Memory B cell (primary cell): ENCODE measurements at regions not wholly inside any gene's neighbourhood (a gene's known extent, or its start where the extent isn't known, plus 50 kb on each side); places are given as distances from the start of the nearest gene placed in this dataset.

ENCODE experiments used
- ATAC-seq: fragments of 150-1000 bp; cut with Tn5 transposase; 2 replicates; pipeline ENCODE4 v1.10.0; 2021; ENCODE audit warnings: low read depth, mild to moderate bottlenecking, moderate library complexity
- DNase-seq, 2 donors: peaks; one replicate each; pipeline ENCODE4 v3.0.0; 2022; ENCODE audit warnings: low spot score in 2 of 2
- H3K27ac Mint-ChIP-seq: one replicate; pipeline ENCODE4 v1.8.0; 2022; ENCODE audit warnings: mild to moderate bottlenecking, moderate library complexity, mixed read lengths
- H3K27me3 Mint-ChIP-seq: one replicate; pipeline ENCODE4 v1.8.0; 2022; ENCODE audit warnings: mixed read lengths
- H3K36me3 Mint-ChIP-seq: one replicate; pipeline ENCODE4 v1.8.0; 2022; ENCODE audit warnings: mild to moderate bottlenecking, mixed read lengths
- H3K4me1 Mint-ChIP-seq: one replicate; pipeline ENCODE4 v1.8.0; 2022; ENCODE audit warnings: mixed read lengths
- H3K4me3 Mint-ChIP-seq: one replicate; pipeline ENCODE4 v1.8.0; 2022; ENCODE audit warnings: mild to moderate bottlenecking, moderate library complexity, mixed read lengths
- H3K9me3 Mint-ChIP-seq: one replicate; pipeline ENCODE4 v1.8.0; 2022; ENCODE audit warnings: mixed read lengths

- H3K4me3 Mint-ChIP-seq: no peak overlapping the region
- H3K36me3 Mint-ChIP-seq: no peaks in the 10 kb centered on the region
- DNase-seq (no peak), ATAC-seq (no peak)
- peaks cover 5% of the 10 kb centered on the region for H3K27me3 Mint-ChIP-seq
- H3K9me3 Mint-ChIP-seq: no peaks in the 10 kb centered on the region
- H3K4me1 Mint-ChIP-seq: no peaks in the 10 kb centered on the region
- H3K27ac Mint-ChIP-seq: no peak overlapping the region
These were observed 111.4 kb downstream of the TFPI2 start for GRCh38 chr7:93779115-93779514.

GRCh38 chr7:93778384-93778783 is 112.2 kb downstream of the TFPI2 start:
- no peak overlapping the region for H3K4me3 Mint-ChIP-seq
- DNase-seq (no peak), ATAC-seq (no peak)
- H3K36me3 Mint-ChIP-seq: no peaks in the 10 kb centered on the region
- H3K9me3 Mint-ChIP-seq: no peaks in the 10 kb centered on the region
- H3K4me1 Mint-ChIP-seq: no peaks in the 10 kb centered on the region
- no peak overlapping the region for H3K27ac Mint-ChIP-seq
- peaks cover 4% of the 10 kb centered on the region for H3K27me3 Mint-ChIP-seq

GRCh38 chr7:93773446-93773845 is 117.1 kb downstream of the TFPI2 start:
- peaks cover 8% of the 10 kb centered on the region for H3K27me3 Mint-ChIP-seq
- H3K4me1 Mint-ChIP-seq: no peaks in the 10 kb centered on the region
- no peaks in the 10 kb centered on the region for H3K36me3 Mint-ChIP-seq
- peaks cover 2% of the 10 kb centered on the region for H3K9me3 Mint-ChIP-seq
- H3K27ac Mint-ChIP-seq: no peak overlapping the region
- H3K4me3 Mint-ChIP-seq: no peak overlapping the region
- no peak for ATAC-seq
- DNase-seq: no peak

GRCh38 chr7:93765475-93765874 is 125.1 kb downstream of the TFPI2 start:
- Mint-ChIP-seq H3K4me1 (no peaks in the 10 kb centered on the region), H3K9me3 (no peaks in the 10 kb centered on the region), H3K36me3 (no peaks in the 10 kb centered on the region), H3K27ac (no peak overlapping the region), H3K4me3 (no peak overlapping the region), H3K27me3 (peaks cover 9% of the 10 kb centered on the region)
- DNase-seq (no peak), ATAC-seq (no peak)

GRCh38 chr7:93758631-93759030 is 131.9 kb downstream of the TFPI2 start:
- DNase-seq (no peak), ATAC-seq (no peak)
- H3K4me1 Mint-ChIP-seq: no peaks in the 10 kb centered on the region
- peaks cover 6% of the 10 kb centered on the region for H3K27me3 Mint-ChIP-seq
- no peak overlapping the region for H3K4me3 Mint-ChIP-seq
- no peak overlapping the region for H3K27ac Mint-ChIP-seq
- no peaks in the 10 kb centered on the region for H3K9me3 Mint-ChIP-seq
- H3K36me3 Mint-ChIP-seq: no peaks in the 10 kb centered on the region

GRCh38 chr7:93757426-93757825 is 133.1 kb downstream of the TFPI2 start:
- no peak for DNase-seq
- Mint-ChIP-seq H3K36me3 (no peaks in the 10 kb centered on the region), H3K4me3 (no peak overlapping the region), H3K9me3 (no peaks in the 10 kb centered on the region), H3K27ac (no peak overlapping the region), H3K4me1 (no peaks in the 10 kb centered on the region), H3K27me3 (peaks cover 6% of the 10 kb centered on the region)
- ATAC-seq: no peak

- Mint-ChIP-seq H3K4me3 (no peak overlapping the region), H3K27me3 (peaks cover 6% of the 10 kb centered on the region), H3K36me3 (no peaks in the 10 kb centered on the region), H3K9me3 (no peaks in the 10 kb centered on the region), H3K27ac (no peak overlapping the region), H3K4me1 (no peaks in the 10 kb centered on the region)
- ATAC-seq (no peak), DNase-seq (no peak)
These were observed 133.7 kb downstream of the TFPI2 start for GRCh38 chr7:93756890-93757289.

- no peak overlapping the region for H3K27ac Mint-ChIP-seq
- H3K9me3 Mint-ChIP-seq: no peaks in the 10 kb centered on the region
- no peak overlapping the region for H3K4me3 Mint-ChIP-seq
- ATAC-seq (no peak), DNase-seq (no peak)
- H3K36me3 Mint-ChIP-seq: no peaks in the 10 kb centered on the region
- no peaks in the 10 kb centered on the region for H3K4me1 Mint-ChIP-seq
- no peaks in the 10 kb centered on the region for H3K27me3 Mint-ChIP-seq
These were observed 139.1 kb downstream of the TFPI2 start for GRCh38 chr7:93751421-93751820.

GRCh38 chr7:93750986-93751385 is 139.6 kb downstream of the TFPI2 start:
- no peak for DNase-seq
- Mint-ChIP-seq H3K4me3 (no peak overlapping the region), H3K27ac (no peak overlapping the region), H3K9me3 (no peaks in the 10 kb centered on the region), H3K4me1 (no peaks in the 10 kb centered on the region), H3K36me3 (no peaks in the 10 kb centered on the region), H3K27me3 (no peaks in the 10 kb centered on the region)
- no peak for ATAC-seq

- ATAC-seq: no peak
- no peaks in the 10 kb centered on the region for H3K36me3 Mint-ChIP-seq
- H3K27ac Mint-ChIP-seq: no peak overlapping the region
- H3K27me3 Mint-ChIP-seq: peaks cover 3% of the 10 kb centered on the region
- H3K4me3 Mint-ChIP-seq: no peak overlapping the region
- peaks cover 5% of the 10 kb centered on the region for H3K4me1 Mint-ChIP-seq
- no peak for DNase-seq
- no peaks in the 10 kb centered on the region for H3K9me3 Mint-ChIP-seq
These were observed 143.5 kb downstream of the TFPI2 start for GRCh38 chr7:93747019-93747418.

- no peak overlapping the region for H3K4me3 Mint-ChIP-seq
- H3K27me3 Mint-ChIP-seq: peaks cover 3% of the 10 kb centered on the region
- no peak for DNase-seq
- H3K36me3 Mint-ChIP-seq: no peaks in the 10 kb centered on the region
- peaks cover 5% of the 10 kb centered on the region for H3K4me1 Mint-ChIP-seq
- H3K9me3 Mint-ChIP-seq: no peaks in the 10 kb centered on the region
- ATAC-seq: no peak
- no peak overlapping the region for H3K27ac Mint-ChIP-seq
These were observed 151.1 kb downstream of the TFPI2 start for GRCh38 chr7:93739424-93739823.

GRCh38 chr7:93737953-93738352 is 152.6 kb downstream of the TFPI2 start:
- no peak overlapping the region for H3K27ac Mint-ChIP-seq
- peaks cover 5% of the 10 kb centered on the region for H3K4me1 Mint-ChIP-seq
- ATAC-seq (no peak), DNase-seq (no peak)
- no peaks in the 10 kb centered on the region for H3K9me3 Mint-ChIP-seq
- H3K36me3 Mint-ChIP-seq: no peaks in the 10 kb centered on the region
- no peak overlapping the region for H3K4me3 Mint-ChIP-seq
- peaks cover 4% of the 10 kb centered on the region for H3K27me3 Mint-ChIP-seq

GRCh38 chr7:93736668-93737369 is 153.7 kb downstream of the TFPI2 start:
- Mint-ChIP-seq H3K9me3 (no peaks in the 10 kb centered on the region), H3K4me3 (no peak overlapping the region), H3K27ac (no peak overlapping the region), H3K27me3 (peaks cover 4% of the 10 kb centered on the region), H3K4me1 (no peaks in the 10 kb centered on the region), H3K36me3 (no peaks in the 10 kb centered on the region)
- no peak for DNase-seq
- ATAC-seq: no peak

- H3K36me3 Mint-ChIP-seq: no peaks in the 10 kb centered on the region
- H3K4me1 Mint-ChIP-seq: no peaks in the 10 kb centered on the region
- no peaks in the 10 kb centered on the region for H3K9me3 Mint-ChIP-seq
- DNase-seq (no peak), ATAC-seq (no peak)
- H3K27me3 Mint-ChIP-seq: peaks cover 5% of the 10 kb centered on the region
- H3K4me3 Mint-ChIP-seq: no peak overlapping the region
- H3K27ac Mint-ChIP-seq: no peak overlapping the region
These were observed 153.8 kb upstream of the CALCR start for GRCh38 chr7:93728292-93728691.

GRCh38 chr7:93725954-93726353 is 151.4 kb upstream of the CALCR start:
- H3K4me1 Mint-ChIP-seq: no peaks in the 10 kb centered on the region
- H3K9me3 Mint-ChIP-seq: no peaks in the 10 kb centered on the region
- no peak overlapping the region for H3K4me3 Mint-ChIP-seq
- no peak overlapping the region for H3K27ac Mint-ChIP-seq
- ATAC-seq: no peak
- no peak for DNase-seq
- H3K36me3 Mint-ChIP-seq: no peaks in the 10 kb centered on the region
- H3K27me3 Mint-ChIP-seq: peaks cover 4% of the 10 kb centered on the region
